NCI-H1105 treated with DMSO at 0.1 percent for 48 hours (cell line): ENCODE measurements at regions not wholly inside any gene's neighbourhood (a gene's known extent, or its start where the extent isn't known, plus 50 kb on each side); places are given as distances from the start of the nearest gene placed in this dataset.
"Not testable (repeated sequence)": the region's sequence is repeated elsewhere in the genome, so short reads cannot be mapped to it uniquely, and the experiment has no call there.

Experiments used
- DNase-seq: peaks from one replicate; lab custom pipeline; 2025; lab: John Stamatoyannopoulos, UW

GRCh38 chr4:110424144-110424543 lies 51.8 kb upstream of the ENPEP start:
- DNase-seq, result no peak

GRCh38 chr4:110418641-110419040 lies 57.3 kb upstream of the ENPEP start:
- DNase-seq, result no peak

- DNase-seq, result no peak
Measured at GRCh38 chr4:110417136-110417535, 58.8 kb upstream of the ENPEP start.

- no peak for DNase-seq
Measured at GRCh38 chr4:110415478-110415877, 60.5 kb upstream of the ENPEP start.

GRCh38 chr4:110415041-110415440 lies 60.9 kb upstream of the ENPEP start:
- DNase-seq, result no peak

GRCh38 chr4:110414561-110414920 lies 61.4 kb upstream of the ENPEP start:
- DNase-seq, result no peak

GRCh38 chr4:110413807-110414560 lies 62.0 kb upstream of the ENPEP start:
- DNase-seq, result not testable (repeated sequence)

GRCh38 chr4:110412354-110413065 lies 63.4 kb upstream of the ENPEP start:
- no peak for DNase-seq

- no peak for DNase-seq
Measured at GRCh38 chr4:110411574-110412011, 64.4 kb upstream of the ENPEP start.

- DNase-seq, result not testable (repeated sequence)
Measured at GRCh38 chr4:110410853-110411573, 64.9 kb upstream of the ENPEP start.

- DNase-seq, result no peak
Measured at GRCh38 chr4:110400086-110400485, 75.9 kb upstream of the ENPEP start.

- DNase-seq, result not testable (repeated sequence)
Measured at GRCh38 chr4:110399046-110399445, 76.9 kb upstream of the ENPEP start.

- no peak for DNase-seq
Measured at GRCh38 chr4:110396963-110397362, 79.0 kb upstream of the ENPEP start.

- no peak for DNase-seq
Measured at GRCh38 chr4:110395421-110395820, 80.5 kb upstream of the ENPEP start.

GRCh38 chr4:110394871-110395270 lies 81.1 kb upstream of the ENPEP start:
- no peak for DNase-seq

GRCh38 chr4:110381784-110382183 lies 94.2 kb upstream of the ENPEP start:
- no peak for DNase-seq

GRCh38 chr4:110372485-110372884 lies 103.5 kb upstream of the ENPEP start:
- no peak for DNase-seq

GRCh38 chr4:110371016-110371770 lies 104.8 kb upstream of the ENPEP start:
- DNase-seq, result no peak

GRCh38 chr4:110368409-110368808 lies 107.5 kb upstream of the ENPEP start:
- DNase-seq, result no peak

GRCh38 chr4:110367156-110367555 lies 108.8 kb upstream of the ENPEP start:
- no peak for DNase-seq

GRCh38 chr4:110365761-110366160 lies 110.2 kb upstream of the ENPEP start:
- no peak for DNase-seq

- no peak for DNase-seq
Measured at GRCh38 chr4:110364911-110365520, 110.9 kb upstream of the ENPEP start.
